Erythroblast (primary cell): ENCODE measurements at regions not wholly inside any gene's neighbourhood (a gene's known extent, or its start where the extent isn't known, plus 50 kb on each side); places are given as distances from the start of the nearest gene placed in this dataset.

Experiments used
- GATA1 ChIP-seq: IDR thresholded peaks from 2 replicates; pipeline ENCODE4 v1.6.1; 2011; ENCODE audit warnings: low read depth, mild to moderate bottlenecking, control low read depth, low read length, moderate library complexity
- POLR2A ChIP-seq: IDR thresholded peaks from 2 replicates; pipeline ENCODE4 v1.6.1; 2011; ENCODE audit warnings: mild to moderate bottlenecking, low read length

DNA sequence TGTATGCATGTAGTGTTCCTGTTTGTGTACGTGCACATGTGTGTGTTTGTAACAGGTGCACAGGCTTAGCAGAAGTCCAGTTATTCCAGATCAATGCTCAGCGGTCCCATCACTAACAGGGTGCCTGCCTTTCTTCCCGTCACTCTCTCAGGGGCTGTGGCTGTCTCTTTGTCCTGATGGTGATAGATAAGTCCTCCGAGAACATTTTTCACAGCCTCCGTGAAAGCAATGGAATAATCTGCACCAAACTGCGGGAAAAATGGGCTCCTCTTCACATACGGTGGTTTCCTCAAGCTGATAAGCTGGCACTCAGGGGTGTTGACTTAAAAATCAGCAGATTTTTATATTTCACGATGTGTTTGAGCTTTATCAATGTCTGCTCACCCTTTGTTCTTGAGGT lies 342.3 kb downstream of the TMEM114 start:
- TF ChIP-seq POLR2A (no peak), GATA1 (no peak)
